Endothelial cell of umbilical vein (primary cell): ENCODE measurements at regions not wholly inside any gene's neighbourhood (a gene's known extent, or its start where the extent isn't known, plus 50 kb on each side); places are given as distances from the start of the nearest gene placed in this dataset.

Source experiments
- BruUV-seq: library from RNA; stranded (reverse); fragments of 400-500 nt; replicated peaks from 2 replicates; lab custom pipeline; 2021; lab: Mats Ljungman, UMichigan
- CTCF ChIA-PET: fragments of 300-600, 350-600 bp; sonication (Branson Sonifier 250); formaldehyde crosslinking; loops from one replicate; lab custom pipeline; 2021; ENCODE audit warnings: antibody characterized with exemption, inconsistent platforms; lab: Charles Lee
- POLR2A ChIA-PET: fragments of 300-600, 350-600 bp; sonication (Branson Sonifier 250); formaldehyde crosslinking; loops from one replicate; lab custom pipeline; 2021; ENCODE audit warnings: antibody characterized with exemption, inconsistent platforms; lab: Charles Lee
- DNase-seq: peaks from one replicate; pipeline ENCODE4 v3.0.0-alpha.2; 2011; ENCODE audit warnings: low read depth, low spot score
- FAIRE-seq: peaks from 2 replicates; lab custom pipeline; 2011; peaks lifted over from hg19 to GRCh38; lab: Jason Lieb, UNC
- H2AFZ ChIP-seq: 2 replicates; pipeline ENCODE4 v1.6.0; 2012; ENCODE audit warnings: low read depth, low read length, control low read depth, inconsistent platforms
- H3K27ac ChIP-seq: 2 replicates; pipeline ENCODE4 v1.5.1; 2011; ENCODE audit warnings: low read depth, mild to moderate bottlenecking, control low read depth, low read length, moderate library complexity; ENCODE audit not compliant: insufficient read depth
- H3K27me3 ChIP-seq, 2 experiments: 2 replicates each; pipeline versions ENCODE4 v1.6.0 to v1.6.1; 2011; ENCODE audit warnings: low read length in 2 of 2, mixed read lengths in 1 of 2; ENCODE audit not compliant: control insufficient read depth in 2 of 2, insufficient read depth in 2 of 2
- H3K36me3 ChIP-seq, 2 experiments: 2 replicates in 1 of 2; 3 replicates in 1 of 2; pipeline ENCODE4 v1.5.1; 2011; ENCODE audit warnings: low read length in 2 of 2, mild to moderate bottlenecking in 1 of 2, moderate library complexity in 1 of 2; ENCODE audit not compliant: control insufficient read depth in 2 of 2, insufficient read depth in 2 of 2; ENCODE audit errors: extremely low read depth in 1 of 2
- H3K4me1 ChIP-seq: 3 replicates; pipeline ENCODE4 v1.5.1; 2011; ENCODE audit warnings: mild to moderate bottlenecking, low read length; ENCODE audit not compliant: control insufficient read depth, insufficient read depth; ENCODE audit errors: extremely low read depth
- H3K4me2 ChIP-seq: 2 replicates; pipeline ENCODE4 v1.6.1; 2011; ENCODE audit warnings: low read length, control low read depth, mixed read lengths; ENCODE audit not compliant: insufficient read depth
- H3K4me3 ChIP-seq, 3 experiments: fragments of 200-600 bp in 1 of 3; sonication (generic), shearing (Covaris generic) in 1 of 3; replicated peaks in 1 of 3; 2 replicates each; pipeline ENCODE4 v1.5.1; 2011 to 2016; ENCODE audit warnings: control low read depth in 3 of 3, low read length in 3 of 3, mild to moderate bottlenecking in 2 of 3, inconsistent platforms in 1 of 3, low read depth in 1 of 3, moderate library complexity in 1 of 3; ENCODE audit not compliant: insufficient read depth in 1 of 3
- H3K79me2 ChIP-seq: 2 replicates; pipeline ENCODE4 v1.6.0; 2012; ENCODE audit warnings: low read length, inconsistent platforms; ENCODE audit not compliant: control insufficient read depth, insufficient read depth
- H3K9ac ChIP-seq: replicated peaks from 2 replicates; pipeline ENCODE3; 2011; ENCODE audit warnings: low read length, control low read depth; ENCODE audit not compliant: insufficient read depth; ENCODE audit errors: extremely low read depth
- H3K9me1 ChIP-seq: replicated peaks from 3 replicates; pipeline ENCODE4 v1.6.0; 2011; ENCODE audit warnings: mild to moderate bottlenecking, low read length; ENCODE audit not compliant: control insufficient read depth, insufficient read depth; ENCODE audit errors: extremely low read depth
- H3K9me3 ChIP-seq: replicated peaks from 2 replicates; pipeline ENCODE4 v1.5.1; 2012; ENCODE audit warnings: low read length, inconsistent platforms; ENCODE audit not compliant: control insufficient read depth, insufficient read depth
- H4K20me1 ChIP-seq: replicated peaks from 2 replicates; pipeline ENCODE3; 2011; ENCODE audit warnings: mild to moderate bottlenecking, low read length; ENCODE audit not compliant: control insufficient read depth, insufficient read depth; ENCODE audit errors: extremely low read depth
- CTCF ChIP-seq, 2 donors: IDR thresholded peaks; 1 replicate in 1 of 2; 2 replicates in 1 of 2; pipeline ENCODE4 v1.5.1; 2011; ENCODE audit warnings: low read length in 2 of 2, mild to moderate bottlenecking in 2 of 2, moderate library complexity in 2 of 2, control low read depth in 1 of 2, inconsistent platforms in 1 of 2, low read depth in 1 of 2; ENCODE audit not compliant: insufficient read depth in 1 of 2; ENCODE audit errors: extremely low read depth in 1 of 2
- EZH2 ChIP-seq: IDR thresholded peaks from 2 replicates; pipeline ENCODE4 v1.6.1; 2012; ENCODE audit warnings: borderline replicate concordance, low read depth, mild to moderate bottlenecking, moderate library complexity, low read length, inconsistent platforms; ENCODE audit not compliant: severe bottlenecking
- FOS ChIP-seq: IDR thresholded peaks from 2 replicates; pipeline ENCODE4 v1.6.1; 2011; ENCODE audit warnings: mild to moderate bottlenecking, low read length, moderate library complexity, borderline replicate concordance; ENCODE audit not compliant: insufficient read depth
- GATA2 ChIP-seq: IDR thresholded peaks from 2 replicates; pipeline ENCODE4 v1.7.0; 2011; ENCODE audit warnings: low read depth, mild to moderate bottlenecking, moderate library complexity, mixed read lengths, low read length; ENCODE audit not compliant: insufficient read length, insufficient read depth
- JUN ChIP-seq: IDR thresholded peaks from 2 replicates; pipeline ENCODE4 v1.6.1; 2011; ENCODE audit warnings: borderline replicate concordance, low read depth; ENCODE audit not compliant: insufficient read length, insufficient read depth
- MAX ChIP-seq: IDR thresholded peaks from 2 replicates; pipeline ENCODE4 v1.6.1; 2011; ENCODE audit not compliant: insufficient read depth, insufficient read length
- MYC ChIP-seq: IDR thresholded peaks from one replicate; pipeline ENCODE4 v1.6.1; 2011; ENCODE audit warnings: mild to moderate bottlenecking, low read depth, low read length
- POLR2A ChIP-seq: IDR thresholded peaks from 2 replicates; pipeline ENCODE4 v1.6.1; 2012; ENCODE audit warnings: low read depth, mild to moderate bottlenecking, control low read depth, low read length
- POLR2AphosphoS5 ChIP-seq: IDR thresholded peaks from 2 replicates; pipeline ENCODE4 v1.6.1; 2012; ENCODE audit warnings: low read depth, mild to moderate bottlenecking, control low read depth, low read length, moderate library complexity; ENCODE audit not compliant: insufficient read depth
- dilution Hi-C: fragments of 300-500 bp; cut with MboI; formaldehyde crosslinking; loops from one replicate; pipeline ENCODE4 v1.15.0; 2019; ENCODE audit warnings: low sequenced_read_pairs; ENCODE audit not compliant: extremely low pct_ligation_motif_present
- intact Hi-C: fragments of 100-400 bp; cut with micrococcal nuclease; formaldehyde crosslinking; loops from one replicate; pipeline ENCODE4 v1.10.0; 2022

- dilution Hi-C loops = loop anchor here (25.0 kb wide), 1 partner anchor 215 kb away; no protein-coding TSS in a partner anchor
- H3K4me2 ChIP-seq = no peak overlapping the region
- H3K27ac ChIP-seq = no peak overlapping the region
- POLR2A ChIA-PET = no interaction called here
- H2AFZ ChIP-seq = no peak overlapping the region
- no peak for DNase-seq
- intact Hi-C loops = no loop called here
- peaks cover 36% of the 10 kb centered on the region for H3K4me1 ChIP-seq
- no peaks in the 10 kb centered on the region for H3K79me2 ChIP-seq
- H3K36me3 ChIP-seq = no peaks in the 10 kb centered on the region
- H3K4me3 ChIP-seq = no peak overlapping the region
- no peaks in the 10 kb centered on the region for H3K9me1 ChIP-seq
- BruUV-seq = no TSS peak
- FAIRE-seq = no peak
- H3K9ac ChIP-seq = no peak overlapping the region
- H4K20me1 ChIP-seq = no peaks in the 10 kb centered on the region
- CTCF ChIA-PET = interaction anchor here (0.8 to 1.4 kb wide), 2 partner anchors 61 to 230 kb away, joined by 3 read pairs; no protein-coding TSS in a partner anchor
- H3K9me3 ChIP-seq = no peaks in the 10 kb centered on the region
- H3K27me3 ChIP-seq = no peaks in the 10 kb centered on the region
- TF ChIP-seq FOS = no peak
- TF ChIP-seq EZH2 = no peak
- no peak for TF ChIP-seq GATA2
- TF ChIP-seq JUN = no peak
- TF ChIP-seq POLR2AphosphoS5 = no peak
- TF ChIP-seq MYC = no peak
- no peak for TF ChIP-seq CTCF (IDR thresholded peaks at IDR 0.05; ENCODE audit: extremely low read depth in 1 of 2, insufficient read depth in 1 of 2, low read depth in 1 of 2, low read length in 2 of 2)
- TF ChIP-seq POLR2A = no peak
- no peak for TF ChIP-seq MAX
Observed at GRCh38 chr1:172972258-172972657, 78.5 kb downstream of the TNFSF18 start.
